Gastrocnemius medialis (tissue), 4 donors: ENCODE measurements at regions not wholly inside any gene's neighbourhood (a gene's known extent, or its start where the extent isn't known, plus 50 kb on each side); places are given as distances from the start of the nearest gene placed in this dataset.

Source experiments
- POLR2A ChIP-seq, 2 donors: fragments of 450-650 bp; IDR thresholded peaks; one replicate each; pipeline ENCODE4 v1.6.1; 2017; ENCODE audit warnings: antibody characterized with exemption in 2 of 2, mild to moderate bottlenecking in 2 of 2, moderate library complexity in 2 of 2
- TF ChIP-seq, protein P1 (sequence below), 5 experiments: fragments of 450-650 bp in 3 of 5; fragments of 200-600 bp in 2 of 5; sonication (generic) in 2 of 5; IDR thresholded peaks in 4 of 5; conservative IDR thresholded peaks in 1 of 5; 1 replicate in 4 of 5; 2 replicates in 1 of 5; pipeline ENCODE4 v1.5.1; 2016 to 2019; ENCODE audit warnings: antibody characterized with exemption in 5 of 5, mild to moderate bottlenecking in 3 of 5, moderate library complexity in 3 of 5

DNA sequence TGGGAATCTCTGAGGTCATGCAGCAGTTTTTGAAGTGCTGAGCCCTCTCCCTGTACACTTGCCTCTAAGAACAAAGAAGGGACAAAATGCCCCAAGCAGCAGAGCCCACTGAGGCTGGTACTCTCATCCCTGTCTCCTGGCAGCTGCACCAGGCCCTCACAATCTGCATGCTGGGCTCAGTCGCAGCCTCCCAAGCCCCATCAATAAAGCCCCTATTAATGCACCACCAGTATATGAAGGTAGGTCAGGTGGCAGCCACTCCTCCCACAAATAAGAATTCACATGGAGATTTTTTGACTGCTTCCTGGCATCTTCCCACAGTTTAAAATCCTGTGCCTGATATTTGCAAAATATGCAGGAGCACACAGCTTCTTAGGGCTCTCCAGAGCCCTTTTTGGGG is 181.2 kb upstream of the PALMD start:
- TF ChIP-seq, protein P1, sequence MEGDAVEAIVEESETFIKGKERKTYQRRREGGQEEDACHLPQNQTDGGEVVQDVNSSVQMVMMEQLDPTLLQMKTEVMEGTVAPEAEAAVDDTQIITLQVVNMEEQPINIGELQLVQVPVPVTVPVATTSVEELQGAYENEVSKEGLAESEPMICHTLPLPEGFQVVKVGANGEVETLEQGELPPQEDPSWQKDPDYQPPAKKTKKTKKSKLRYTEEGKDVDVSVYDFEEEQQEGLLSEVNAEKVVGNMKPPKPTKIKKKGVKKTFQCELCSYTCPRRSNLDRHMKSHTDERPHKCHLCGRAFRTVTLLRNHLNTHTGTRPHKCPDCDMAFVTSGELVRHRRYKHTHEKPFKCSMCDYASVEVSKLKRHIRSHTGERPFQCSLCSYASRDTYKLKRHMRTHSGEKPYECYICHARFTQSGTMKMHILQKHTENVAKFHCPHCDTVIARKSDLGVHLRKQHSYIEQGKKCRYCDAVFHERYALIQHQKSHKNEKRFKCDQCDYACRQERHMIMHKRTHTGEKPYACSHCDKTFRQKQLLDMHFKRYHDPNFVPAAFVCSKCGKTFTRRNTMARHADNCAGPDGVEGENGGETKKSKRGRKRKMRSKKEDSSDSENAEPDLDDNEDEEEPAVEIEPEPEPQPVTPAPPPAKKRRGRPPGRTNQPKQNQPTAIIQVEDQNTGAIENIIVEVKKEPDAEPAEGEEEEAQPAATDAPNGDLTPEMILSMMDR (IDR thresholded peaks at IDR 0.05 in 4 of 5, conservative IDR thresholded peaks at IDR 0.05 in 1 of 5), result no peak
- TF ChIP-seq POLR2A (IDR thresholded peaks at IDR 0.05), result no peak
